Astrocyte (in vitro differentiated cells and primary cell): ENCODE measurements at regions not wholly inside any gene's neighbourhood (a gene's known extent, or its start where the extent isn't known, plus 50 kb on each side); places are given as distances from the start of the nearest gene placed in this dataset.
A peak's percentile ranks its signal among the peaks of the same experiment; 100 is the strongest.

ENCODE experiments used
- DNase-seq: peaks from one replicate; pipeline ENCODE4 v3.0.0-alpha.2; 2010; ENCODE audit warnings: low read depth
- FAIRE-seq: peaks from 2 replicates; lab custom pipeline; 2011; peaks lifted over from hg19 to GRCh38; lab: Jason Lieb, UNC
- H2AFZ ChIP-seq: 2 replicates; pipeline ENCODE4 v1.6.0; 2012; ENCODE audit warnings: low read depth, low read length, inconsistent platforms
- H3K27ac ChIP-seq: 2 replicates; pipeline ENCODE4 v1.5.1; 2011; ENCODE audit warnings: low read depth, low read length, inconsistent platforms
- H3K27me3 ChIP-seq: 2 replicates; pipeline ENCODE4 v1.6.0; 2011; ENCODE audit warnings: low read length, inconsistent platforms; ENCODE audit not compliant: insufficient read depth
- H3K36me3 ChIP-seq: 2 replicates; pipeline ENCODE4 v1.5.1; 2011; ENCODE audit warnings: low read length, inconsistent platforms; ENCODE audit not compliant: insufficient read depth
- H3K4me1 ChIP-seq: 2 replicates; pipeline ENCODE4 v1.5.1; 2011; ENCODE audit warnings: low read length, inconsistent platforms; ENCODE audit not compliant: insufficient read depth
- H3K4me2 ChIP-seq: 2 replicates; pipeline ENCODE4 v1.6.0; 2012; ENCODE audit warnings: low read length, inconsistent platforms
- H3K4me3 ChIP-seq: 2 replicates; pipeline ENCODE4 v1.5.1; 2011; ENCODE audit warnings: low read depth, mild to moderate bottlenecking, low read length, inconsistent platforms; ENCODE audit not compliant: insufficient read depth
- H3K79me2 ChIP-seq: 2 replicates; pipeline ENCODE4 v1.6.0; 2012; ENCODE audit warnings: mild to moderate bottlenecking, low read length, inconsistent platforms; ENCODE audit not compliant: insufficient read depth
- H3K9ac ChIP-seq: 2 replicates; pipeline ENCODE4 v1.6.0; 2012; ENCODE audit warnings: mild to moderate bottlenecking, low read length, inconsistent platforms
- H3K9me3 ChIP-seq: 2 replicates; pipeline ENCODE4 v1.5.1; 2012; ENCODE audit warnings: low read depth, mild to moderate bottlenecking, low read length, inconsistent platforms; ENCODE audit not compliant: insufficient read depth
- H4K20me1 ChIP-seq: 2 replicates; pipeline ENCODE4 v1.6.0; 2012; ENCODE audit warnings: low read length, inconsistent platforms; ENCODE audit not compliant: insufficient read depth
- H3K27ac Mint-ChIP-seq: one replicate; pipeline ENCODE4 v1.8.0; 2021; ENCODE audit warnings: mild to moderate bottlenecking, mixed read lengths; ENCODE audit not compliant: unreplicated experiment
- H3K27me3 Mint-ChIP-seq: one replicate; pipeline ENCODE4 v1.8.0; 2021; ENCODE audit warnings: low read depth, mixed read lengths; ENCODE audit not compliant: unreplicated experiment
- H3K36me3 Mint-ChIP-seq: one replicate; pipeline ENCODE4 v1.8.0; 2021; ENCODE audit warnings: low read depth, mixed read lengths; ENCODE audit not compliant: unreplicated experiment
- H3K4me1 Mint-ChIP-seq: one replicate; pipeline ENCODE4 v1.8.0; 2021; ENCODE audit warnings: low read depth, mixed read lengths; ENCODE audit not compliant: unreplicated experiment
- H3K4me3 Mint-ChIP-seq: one replicate; pipeline ENCODE4 v1.8.0; 2021; ENCODE audit warnings: mild to moderate bottlenecking, moderate library complexity, mixed read lengths; ENCODE audit not compliant: unreplicated experiment
- H3K9me3 Mint-ChIP-seq: one replicate; pipeline ENCODE4 v1.8.0; 2021; ENCODE audit warnings: mild to moderate bottlenecking, mixed read lengths; ENCODE audit not compliant: unreplicated experiment
- CTCF ChIP-seq: IDR thresholded peaks from 2 replicates; pipeline ENCODE4 v1.5.1; 2011; ENCODE audit warnings: low read depth, mild to moderate bottlenecking, inconsistent platforms, low read length, moderate library complexity; ENCODE audit not compliant: insufficient read depth
- EZH2 ChIP-seq: IDR thresholded peaks from 2 replicates; pipeline ENCODE4 v1.6.1; 2012; ENCODE audit warnings: mild to moderate bottlenecking, low read length, inconsistent platforms; ENCODE audit not compliant: insufficient read depth

- no peak for TF ChIP-seq CTCF
- Histone ChIP-seq H3K27me3 (no peaks in the 10 kb centered on the region), H3K9ac (no peak overlapping the region), H3K27ac (no peak overlapping the region), H4K20me1 (no peaks in the 10 kb centered on the region), H3K79me2 (no peaks in the 10 kb centered on the region), H2AFZ (peak overlapping the region; percentile 1), H3K4me2 (no peak overlapping the region), H3K4me3 (no peak overlapping the region), H3K4me1 (peaks cover 5% of the 10 kb centered on the region), H3K36me3 (no peaks in the 10 kb centered on the region), H3K9me3 (no peaks in the 10 kb centered on the region)
- no peaks in the 10 kb centered on the region for H3K36me3 Mint-ChIP-seq
- peak; percentile 69 for DNase-seq
- no peaks in the 10 kb centered on the region for H3K27me3 Mint-ChIP-seq
- H3K4me1 Mint-ChIP-seq: peaks cover 11% of the 10 kb centered on the region
- no peak for FAIRE-seq
- peak overlapping the region; percentile 37 for H3K27ac Mint-ChIP-seq
- H3K9me3 Mint-ChIP-seq: peaks cover 7% of the 10 kb centered on the region
- no peak overlapping the region for H3K4me3 Mint-ChIP-seq
These were observed 394.6 kb downstream of the AEBP2 start for GRCh38 chr12:19833775-19834501.

GRCh38 chr12:19834592-19834991 lies 395.3 kb downstream of the AEBP2 start:
- Mint-ChIP-seq H3K9me3 (peaks cover 5% of the 10 kb centered on the region), H3K4me3 (no peak overlapping the region), H3K36me3 (no peaks in the 10 kb centered on the region), H3K27me3 (no peaks in the 10 kb centered on the region), H3K4me1 (peaks cover 11% of the 10 kb centered on the region), H3K27ac (peak overlapping the region; percentile 60)
- no peaks in the 10 kb centered on the region for H3K36me3 ChIP-seq
- H3K79me2 ChIP-seq: no peaks in the 10 kb centered on the region
- H3K9me3 ChIP-seq: no peaks in the 10 kb centered on the region
- H3K4me3 ChIP-seq: no peak overlapping the region
- no peak overlapping the region for H3K9ac ChIP-seq
- no peak overlapping the region for H3K4me2 ChIP-seq
- no peak for FAIRE-seq
- TF ChIP-seq CTCF (no peak), EZH2 (no peak)
- H4K20me1 ChIP-seq: no peaks in the 10 kb centered on the region
- DNase-seq: no peak
- H3K27me3 ChIP-seq: no peaks in the 10 kb centered on the region
- no peak overlapping the region for H2AFZ ChIP-seq
- peaks cover 5% of the 10 kb centered on the region for H3K4me1 ChIP-seq
- H3K27ac ChIP-seq: no peak overlapping the region

- H3K4me1 Mint-ChIP-seq: peaks cover 11% of the 10 kb centered on the region
- Histone ChIP-seq H3K4me3 (no peak overlapping the region), H3K27ac (no peak overlapping the region), H3K27me3 (no peaks in the 10 kb centered on the region), H2AFZ (no peak overlapping the region), H3K4me1 (peaks cover 5% of the 10 kb centered on the region), H3K9ac (no peak overlapping the region), H3K9me3 (no peaks in the 10 kb centered on the region), H3K79me2 (no peaks in the 10 kb centered on the region), H3K36me3 (no peaks in the 10 kb centered on the region), H3K4me2 (no peak overlapping the region), H4K20me1 (no peaks in the 10 kb centered on the region)
- no peaks in the 10 kb centered on the region for H3K27me3 Mint-ChIP-seq
- TF ChIP-seq CTCF (no peak), EZH2 (no peak)
- no peak for DNase-seq
- no peaks in the 10 kb centered on the region for H3K36me3 Mint-ChIP-seq
- no peak overlapping the region for H3K4me3 Mint-ChIP-seq
- peaks cover 5% of the 10 kb centered on the region for H3K9me3 Mint-ChIP-seq
- FAIRE-seq: no peak
- H3K27ac Mint-ChIP-seq: no peak overlapping the region
These were observed 396.8 kb downstream of the AEBP2 start for GRCh38 chr12:19836056-19836455.
